ENCODE measurements at regions not wholly inside any gene's neighbourhood (a gene's known extent, or its start where the extent isn't known, plus 50 kb on each side); places are given as distances from the start of the nearest gene placed in this dataset.
"Not testable (repeated sequence)": the region's sequence is repeated elsewhere in the genome, so short reads cannot be mapped to it uniquely, and the experiment has no call there.

GRCh38 chr3:157912514-157913451, 193.4 kb downstream of the SHOX2 start:
- peaks cover 2% of the 10 kb centered on the region for H3K27me3 Mint-ChIP-seq
- no peaks in the 10 kb centered on the region for H3K4me1 Mint-ChIP-seq
- DNase-seq, result no peak
- no peaks in the 10 kb centered on the region for H3K36me3 Mint-ChIP-seq (ENCODE audit: low read depth)
- H3K9me3 Mint-ChIP-seq, result no peaks in the 10 kb centered on the region
- H3K27ac Mint-ChIP-seq, result no peak overlapping the region
- H3K4me3 Mint-ChIP-seq, result no peak overlapping the region
- ATAC-seq, result no peak

GRCh38 chr3:157906627-157907026, 199.6 kb downstream of the SHOX2 start:
- H3K9me3 Mint-ChIP-seq, result peaks cover 19% of the 10 kb centered on the region
- no peaks in the 10 kb centered on the region for H3K4me1 Mint-ChIP-seq
- peaks cover 2% of the 10 kb centered on the region for H3K27me3 Mint-ChIP-seq
- no peak for ATAC-seq
- no peak overlapping the region for H3K27ac Mint-ChIP-seq
- H3K36me3 Mint-ChIP-seq (ENCODE audit: low read depth), result no peaks in the 10 kb centered on the region
- DNase-seq, result no peak
- no peak overlapping the region for H3K4me3 Mint-ChIP-seq

DNA sequence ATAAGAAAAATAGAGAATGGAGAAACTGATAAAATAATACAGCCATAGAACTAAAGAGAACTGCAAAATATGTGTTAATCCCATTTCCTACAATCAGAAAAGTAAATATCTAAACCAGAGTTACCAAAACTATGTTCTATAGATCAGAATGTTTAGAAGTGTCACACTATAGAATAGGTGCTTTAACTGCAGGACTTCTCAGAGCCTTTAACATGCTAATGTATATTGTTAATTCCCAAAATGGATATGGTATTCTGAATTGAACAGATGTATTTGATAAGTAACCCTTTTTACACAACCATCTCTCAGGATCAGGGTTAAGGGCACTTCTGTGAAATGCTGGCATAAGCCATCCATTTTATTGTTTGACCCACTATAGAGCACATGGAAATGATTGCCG, 200.3 kb downstream of the SHOX2 start:
- Mint-ChIP-seq H3K4me1 (no peaks in the 10 kb centered on the region), H3K27ac (no peak overlapping the region), H3K9me3 (peaks cover 19% of the 10 kb centered on the region), H3K36me3 (ENCODE audit: low read depth) (no peaks in the 10 kb centered on the region), H3K4me3 (no peak overlapping the region), H3K27me3 (peaks cover 2% of the 10 kb centered on the region)
- no peak for DNase-seq
- no peak for ATAC-seq

DNA sequence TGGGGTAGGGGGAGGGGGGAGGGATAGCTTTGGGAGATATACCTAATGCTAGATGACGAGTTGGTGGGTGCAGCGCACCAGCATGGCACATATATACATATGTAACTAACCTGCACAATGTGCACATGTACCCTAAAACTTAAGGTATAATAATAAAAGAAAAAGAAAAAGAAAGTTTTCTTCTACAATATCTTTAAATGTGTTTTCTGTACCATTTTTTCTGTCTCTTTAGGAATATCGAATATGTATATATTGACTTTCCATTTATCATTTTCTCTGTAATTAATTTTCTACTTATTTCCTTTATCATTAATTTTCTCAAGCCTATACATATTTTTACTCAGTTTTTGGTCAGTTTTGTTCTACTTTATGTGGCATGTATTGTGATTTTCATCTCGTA, 203.5 kb downstream of the SHOX2 start:
- not testable (repeated sequence) for H3K4me3 Mint-ChIP-seq; ATAC-seq; H3K27ac Mint-ChIP-seq; DNase-seq; H3K27me3 Mint-ChIP-seq; H3K36me3 Mint-ChIP-seq (ENCODE audit: low read depth); H3K4me1 Mint-ChIP-seq
- H3K9me3 Mint-ChIP-seq, result peaks cover 19% of the 10 kb centered on the region

GRCh38 chr3:157888040-157888439, 218.2 kb downstream of the SHOX2 start:
- H3K4me3 Mint-ChIP-seq, result no peak overlapping the region
- no peak for ATAC-seq
- no peak for DNase-seq
- H3K4me1 Mint-ChIP-seq, result no peaks in the 10 kb centered on the region
- H3K36me3 Mint-ChIP-seq (ENCODE audit: low read depth), result no peaks in the 10 kb centered on the region
- H3K27me3 Mint-ChIP-seq, result peaks cover 3% of the 10 kb centered on the region
- no peaks in the 10 kb centered on the region for H3K9me3 Mint-ChIP-seq
- H3K27ac Mint-ChIP-seq, result no peak overlapping the region

DNA sequence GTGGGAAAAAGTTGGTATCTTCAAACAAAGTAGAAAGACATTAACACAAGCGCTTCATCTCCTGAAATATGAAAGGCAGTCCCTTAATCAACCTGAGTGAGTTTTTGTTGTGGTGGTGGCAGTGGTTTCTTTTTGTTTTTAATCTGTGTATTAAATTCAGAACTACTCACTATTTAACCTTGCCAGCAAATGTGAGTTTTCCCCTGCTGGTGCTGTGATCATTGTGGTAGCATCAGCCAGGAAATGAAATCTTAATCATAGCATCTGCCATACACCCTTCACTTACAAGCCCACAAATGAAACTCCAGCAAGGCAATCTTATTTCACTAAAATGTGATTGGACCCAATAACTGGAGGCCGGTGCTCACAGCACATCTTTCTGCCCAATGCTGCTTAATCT, 229.7 kb downstream of the SHOX2 start:
- Mint-ChIP-seq H3K27ac (no peak overlapping the region), H3K4me1 (no peaks in the 10 kb centered on the region), H3K4me3 (no peak overlapping the region), H3K36me3 (ENCODE audit: low read depth) (no peaks in the 10 kb centered on the region), H3K9me3 (no peaks in the 10 kb centered on the region), H3K27me3 (no peaks in the 10 kb centered on the region)
- ATAC-seq, result no peak
- no peak for DNase-seq

- Mint-ChIP-seq H3K9me3 (no peaks in the 10 kb centered on the region), H3K27me3 (no peaks in the 10 kb centered on the region), H3K36me3 (ENCODE audit: low read depth) (no peaks in the 10 kb centered on the region), H3K4me1 (no peaks in the 10 kb centered on the region), H3K27ac (no peak overlapping the region), H3K4me3 (no peak overlapping the region)
- no peak for ATAC-seq
- DNase-seq, result no peak
Observed at GRCh38 chr3:157872902-157873301, 233.3 kb downstream of the SHOX2 start.

DNA sequence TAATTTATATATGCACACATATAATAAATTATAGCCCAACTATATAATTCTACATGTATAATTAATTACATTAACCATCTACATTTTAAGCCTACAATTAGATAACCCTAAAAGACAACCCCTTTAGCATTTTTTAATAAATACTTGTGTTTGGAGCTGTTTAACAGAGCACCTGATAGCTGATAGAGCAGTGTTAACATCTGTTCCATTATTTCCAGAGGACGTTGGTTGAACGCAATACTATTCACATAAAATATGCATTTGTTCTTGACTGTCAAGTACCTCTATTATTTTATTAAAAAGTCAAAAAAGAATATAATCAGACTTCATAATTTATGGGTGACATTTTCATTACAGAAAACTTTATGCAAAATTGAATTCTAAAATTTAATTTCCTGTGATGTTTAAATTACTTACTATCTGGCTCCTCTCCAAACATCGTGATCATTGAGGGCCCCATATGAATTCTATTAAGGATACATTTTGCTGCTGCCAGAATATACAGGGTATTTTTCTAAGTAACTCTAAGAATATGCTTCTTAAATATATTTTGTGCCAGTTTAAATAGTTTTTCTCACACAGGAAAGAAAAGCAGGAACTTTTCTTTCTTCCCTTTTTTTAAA, 234.3 kb downstream of the SHOX2 start:
- Mint-ChIP-seq H3K4me3 (no peak overlapping the region), H3K9me3 (no peaks in the 10 kb centered on the region), H3K4me1 (no peaks in the 10 kb centered on the region), H3K36me3 (ENCODE audit: low read depth) (no peaks in the 10 kb centered on the region), H3K27ac (no peak overlapping the region), H3K27me3 (no peaks in the 10 kb centered on the region)
- DNase-seq (no peak), ATAC-seq (no peak)

DNA sequence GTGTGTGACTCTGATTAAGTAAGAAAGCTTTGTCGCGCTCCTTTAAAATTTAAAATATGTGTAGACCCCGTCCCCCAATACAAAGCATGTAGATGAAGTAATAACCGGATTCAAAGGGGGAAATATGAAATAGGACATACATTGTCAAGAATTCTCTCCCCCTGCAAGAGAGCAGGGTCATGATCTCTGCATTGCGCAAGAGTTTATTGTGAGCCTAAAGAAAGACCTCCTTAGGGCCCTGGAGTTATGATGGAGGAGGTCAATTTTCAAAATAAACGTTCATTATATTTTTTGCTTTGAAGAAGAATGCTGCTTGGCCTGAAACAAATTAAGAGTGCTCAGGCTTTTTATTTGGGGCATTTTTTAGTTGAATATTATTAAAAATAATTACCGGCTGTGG, 235.0 kb downstream of the SHOX2 start:
- H3K36me3 Mint-ChIP-seq (ENCODE audit: low read depth), result no peaks in the 10 kb centered on the region
- no peaks in the 10 kb centered on the region for H3K27me3 Mint-ChIP-seq
- H3K9me3 Mint-ChIP-seq, result no peaks in the 10 kb centered on the region
- ATAC-seq (no peak), DNase-seq (no peak)
- no peaks in the 10 kb centered on the region for H3K4me1 Mint-ChIP-seq
- H3K4me3 Mint-ChIP-seq, result no peak overlapping the region
- H3K27ac Mint-ChIP-seq, result no peak overlapping the region

GRCh38 chr3:157868946-157869345, 237.3 kb downstream of the SHOX2 start:
- H3K27ac Mint-ChIP-seq, result no peak overlapping the region
- no peak overlapping the region for H3K4me3 Mint-ChIP-seq
- H3K9me3 Mint-ChIP-seq, result no peaks in the 10 kb centered on the region
- H3K27me3 Mint-ChIP-seq, result no peaks in the 10 kb centered on the region
- DNase-seq, result no peak
- H3K4me1 Mint-ChIP-seq, result no peaks in the 10 kb centered on the region
- no peaks in the 10 kb centered on the region for H3K36me3 Mint-ChIP-seq (ENCODE audit: low read depth)
- no peak for ATAC-seq

DNA sequence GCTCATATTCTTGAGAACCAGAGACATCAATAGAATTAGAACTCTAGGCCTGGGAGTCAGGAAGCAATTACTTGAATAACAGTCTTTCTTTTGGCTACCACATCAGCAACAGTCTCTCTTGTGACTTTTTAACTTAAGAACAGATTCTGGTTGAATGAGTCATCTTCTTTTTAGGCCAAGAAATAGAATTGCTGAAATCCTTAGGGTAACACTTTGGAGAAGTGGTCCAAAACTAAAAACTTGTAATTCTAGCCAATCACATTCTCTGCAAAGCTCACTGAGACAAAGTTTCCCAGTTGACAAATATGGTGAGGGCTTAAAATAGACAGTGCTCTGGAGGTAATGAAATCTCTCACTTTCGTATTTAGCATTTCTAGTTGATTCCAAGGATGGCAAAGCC, 238.0 kb downstream of the SHOX2 start:
- Mint-ChIP-seq H3K36me3 (ENCODE audit: low read depth) (no peaks in the 10 kb centered on the region), H3K4me3 (no peak overlapping the region), H3K4me1 (no peaks in the 10 kb centered on the region), H3K27me3 (no peaks in the 10 kb centered on the region), H3K9me3 (no peaks in the 10 kb centered on the region), H3K27ac (no peak overlapping the region)
- DNase-seq (no peak), ATAC-seq (no peak)

DNA sequence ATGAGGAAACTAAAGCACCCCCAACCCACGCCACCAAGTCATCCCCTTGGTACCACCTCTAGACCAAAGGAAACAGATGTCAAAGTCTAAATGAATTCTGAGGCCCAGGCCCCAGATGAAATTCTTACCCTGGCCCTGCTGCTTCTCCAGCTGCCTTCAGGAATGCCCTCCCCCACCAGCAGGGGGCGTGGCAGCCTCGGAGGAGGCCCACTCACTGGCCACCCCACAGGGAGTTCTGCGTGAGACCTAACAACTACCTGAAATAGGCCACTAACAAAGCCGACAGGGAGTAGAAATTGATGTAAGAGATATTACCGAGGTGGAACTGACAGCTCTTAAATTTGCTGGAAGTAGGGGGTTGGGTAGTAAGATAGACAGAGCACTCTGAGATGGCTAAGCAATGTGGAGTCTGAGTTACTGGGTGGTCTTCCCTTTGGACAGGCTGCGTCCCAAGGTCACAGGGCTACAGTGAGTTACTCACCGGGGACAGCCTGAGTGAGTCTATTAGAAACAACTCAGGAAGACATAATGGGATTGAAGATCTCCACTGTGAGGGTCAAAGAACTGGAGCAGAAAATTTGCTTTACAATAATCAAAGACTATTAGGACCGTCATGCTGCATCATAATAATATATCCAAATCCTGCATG, 240.7 kb downstream of the SHOX2 start:
- no peak overlapping the region for H3K4me3 Mint-ChIP-seq
- peak; percentile 59 for ATAC-seq
- no peaks in the 10 kb centered on the region for H3K27me3 Mint-ChIP-seq

DNA sequence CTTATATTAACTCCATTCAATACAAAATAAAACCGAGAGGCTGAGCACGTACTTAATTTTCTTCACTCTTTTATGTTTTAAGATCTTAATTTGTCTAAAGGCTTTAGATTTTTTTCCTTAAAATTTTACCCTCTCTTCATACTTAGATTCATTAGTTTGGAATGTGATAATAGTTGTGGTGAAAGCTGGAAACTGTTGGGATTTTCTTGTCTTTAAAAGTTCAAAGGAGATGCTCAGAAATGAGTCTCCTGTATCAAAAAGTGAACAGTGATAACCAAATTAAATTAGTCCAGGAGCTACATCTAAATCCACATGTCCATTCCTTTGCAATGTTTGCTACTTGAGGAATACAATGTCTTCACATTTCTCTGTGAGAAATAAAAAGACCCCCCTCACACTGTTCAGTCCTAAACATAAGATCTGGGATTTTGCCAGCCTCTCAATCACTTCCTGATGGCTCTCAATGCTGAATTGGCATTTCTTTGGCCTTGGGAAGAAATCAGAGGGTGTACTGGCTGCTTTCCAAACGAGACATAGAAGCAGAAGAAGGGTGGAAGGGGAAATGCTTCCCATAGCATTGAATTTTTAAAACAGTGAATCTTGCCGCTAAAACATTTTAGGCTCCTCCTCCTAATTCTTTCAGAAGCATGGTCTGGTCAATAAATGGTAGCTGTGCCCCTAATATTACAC, 245.0 kb downstream of the SHOX2 start:
- Mint-ChIP-seq H3K4me3 (no peak overlapping the region), H3K9me3 (no peaks in the 10 kb centered on the region), H3K27me3 (peaks cover 2% of the 10 kb centered on the region), H3K36me3 (ENCODE audit: low read depth) (no peaks in the 10 kb centered on the region), H3K27ac (no peak overlapping the region), H3K4me1 (no peaks in the 10 kb centered on the region)
- ATAC-seq (no peak), DNase-seq (no peak)

More for the DNA sequence above, 240.7 kb downstream of the SHOX2 start:
- Mint-ChIP-seq H3K9me3 (no peaks in the 10 kb centered on the region), H3K4me1 (no peaks in the 10 kb centered on the region), H3K27ac (no peak overlapping the region), H3K36me3 (ENCODE audit: low read depth) (no peaks in the 10 kb centered on the region)
- peak; percentile 45 for DNase-seq

DNA sequence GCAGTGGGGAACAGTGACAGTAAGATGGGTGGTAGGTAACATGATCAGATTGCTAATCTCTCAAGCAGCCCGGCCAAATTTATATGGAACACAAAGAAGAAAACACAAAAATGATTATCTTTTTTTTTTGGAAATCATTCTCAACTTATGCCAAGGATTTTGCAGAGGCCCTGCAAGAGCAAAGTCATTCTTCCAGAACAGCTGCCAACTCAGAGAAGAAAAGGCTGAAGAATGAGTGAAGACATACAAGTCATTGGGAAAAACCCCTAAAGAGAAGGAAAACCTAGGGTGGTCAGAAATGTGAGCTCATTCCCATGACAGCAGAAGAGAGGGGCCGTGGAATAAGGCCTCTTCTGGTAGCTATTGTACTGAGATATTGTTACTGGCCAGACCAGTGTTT, 246.7 kb downstream of the SHOX2 start:
- ATAC-seq (no peak), DNase-seq (no peak)
- H3K36me3 Mint-ChIP-seq (ENCODE audit: low read depth), result no peaks in the 10 kb centered on the region
- H3K4me1 Mint-ChIP-seq, result no peaks in the 10 kb centered on the region
- H3K27me3 Mint-ChIP-seq, result peaks cover 2% of the 10 kb centered on the region
- H3K4me3 Mint-ChIP-seq, result no peak overlapping the region
- no peak overlapping the region for H3K27ac Mint-ChIP-seq
- H3K9me3 Mint-ChIP-seq, result no peaks in the 10 kb centered on the region
